ENCODE measurements at regions not wholly inside any gene's neighbourhood (a gene's known extent, or its start where the extent isn't known, plus 50 kb on each side); places are given as distances from the start of the nearest gene placed in this dataset.

- DNase-seq: no peak
Observed at GRCh38 chr14:29043737-29044136, 277.1 kb downstream of the FOXG1 start.

DNA sequence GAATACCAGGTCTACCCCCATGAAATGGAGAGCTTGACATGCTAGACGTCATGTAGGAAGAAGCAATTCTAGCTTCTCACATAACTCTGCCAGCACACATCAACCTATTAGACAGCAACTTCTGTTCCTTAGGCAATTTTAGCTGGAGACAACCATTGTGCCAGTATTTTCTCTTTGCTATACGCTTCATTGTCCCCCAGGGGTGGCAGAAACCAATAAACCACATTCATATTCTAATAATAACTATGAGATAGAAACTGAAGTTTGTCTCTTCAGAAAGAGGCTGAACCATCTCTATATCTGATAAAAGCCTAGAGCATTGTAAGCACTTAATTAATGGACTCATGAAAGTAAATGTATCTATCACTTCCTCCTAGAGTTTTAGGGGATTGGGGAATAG is 278.6 kb downstream of the FOXG1 start:
- no peak for DNase-seq

DNA sequence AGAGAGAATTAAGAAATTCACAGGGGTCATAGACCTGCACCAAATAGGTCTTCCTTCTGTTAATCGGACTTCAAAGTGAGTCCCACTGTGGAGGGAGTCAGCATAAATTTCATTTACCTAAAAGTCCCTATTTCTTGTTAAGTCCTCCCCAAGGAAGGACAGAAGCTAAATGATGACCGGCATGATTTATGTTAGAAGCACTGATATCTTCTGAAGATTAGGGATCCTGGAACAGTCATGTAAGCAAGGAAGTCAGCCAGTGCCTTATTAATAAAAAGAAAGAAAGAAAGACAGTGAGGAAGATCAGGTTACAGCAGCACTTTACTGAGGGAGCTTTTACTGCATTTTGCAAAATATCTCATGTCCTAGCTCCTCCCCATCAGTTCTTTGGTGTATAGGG is 287.5 kb downstream of the FOXG1 start:
- no peak for DNase-seq

GRCh38 chr14:29056041-29056566 is 289.5 kb downstream of the FOXG1 start:
- DNase-seq: no peak

GRCh38 chr14:29061702-29062101 is 295.1 kb downstream of the FOXG1 start:
- no peak for DNase-seq

DNA sequence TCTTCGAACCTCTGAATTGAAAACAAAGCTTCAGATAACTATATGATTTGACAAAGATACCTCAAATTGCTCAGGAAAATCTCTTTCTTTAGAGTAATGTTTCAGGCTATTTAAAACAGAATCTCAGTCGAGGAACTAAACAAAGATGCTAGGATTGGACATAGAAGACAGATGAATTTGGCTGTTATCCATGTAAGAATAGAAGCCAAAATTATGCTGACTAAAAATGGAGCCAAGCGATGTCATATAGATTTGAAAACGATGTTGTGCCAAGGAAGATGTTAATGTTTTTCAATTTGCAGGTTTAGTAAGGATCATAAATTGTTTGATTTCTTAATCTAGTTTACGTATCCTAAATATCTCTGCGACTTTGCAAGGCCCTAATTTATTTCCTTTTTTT is 295.9 kb downstream of the FOXG1 start:
- no peak for DNase-seq

DNA sequence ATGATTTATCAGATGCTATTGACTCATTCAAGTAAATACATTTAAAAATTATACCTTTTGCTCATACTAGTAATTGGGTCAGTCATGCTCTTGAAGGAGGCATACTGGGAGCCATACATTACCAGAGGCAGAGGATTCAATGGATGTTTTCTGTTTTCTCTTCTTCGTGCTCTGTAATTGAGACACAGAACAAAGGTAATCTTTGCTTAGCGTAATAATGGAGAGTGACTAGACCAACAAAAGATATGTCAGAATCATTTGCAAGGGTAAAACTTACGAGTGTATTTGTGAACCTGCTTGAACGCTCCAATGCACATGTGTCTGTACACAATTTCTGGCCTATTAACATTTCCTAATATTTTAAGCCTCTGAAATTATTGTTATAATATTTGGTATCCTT is 296.4 kb downstream of the FOXG1 start:
- no peak for DNase-seq

DNA sequence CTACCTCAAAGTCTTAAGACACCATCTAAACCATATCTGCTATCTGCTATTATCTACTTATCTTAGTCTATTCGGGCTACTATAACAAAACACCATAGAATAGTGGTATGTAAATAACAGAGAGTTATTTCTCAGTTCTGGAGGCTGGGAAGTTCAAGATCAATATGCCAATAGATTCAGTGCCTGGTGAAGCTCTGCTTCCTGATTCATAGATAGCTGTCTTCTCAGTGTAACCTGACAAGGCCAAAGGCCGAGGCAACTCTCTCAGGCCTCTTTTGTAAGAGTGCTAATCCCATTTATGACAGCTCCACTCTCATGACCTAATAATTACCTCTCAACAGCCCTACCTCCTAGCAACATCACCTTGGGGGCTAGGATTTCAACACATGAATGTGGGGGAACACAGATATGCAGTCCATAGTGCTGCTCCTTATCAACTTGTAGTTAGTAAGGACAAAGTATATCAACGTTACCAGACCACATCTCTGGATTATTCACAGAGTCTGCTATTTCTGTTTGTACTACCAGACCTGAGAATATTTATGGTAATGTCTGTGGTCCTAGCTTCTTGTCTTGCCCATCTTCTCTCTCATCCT is 297.8 kb downstream of the FOXG1 start:
- DNase-seq: no peak

- no peak for DNase-seq
Observed at GRCh38 chr14:29069228-29069627, 302.6 kb downstream of the FOXG1 start.

DNA sequence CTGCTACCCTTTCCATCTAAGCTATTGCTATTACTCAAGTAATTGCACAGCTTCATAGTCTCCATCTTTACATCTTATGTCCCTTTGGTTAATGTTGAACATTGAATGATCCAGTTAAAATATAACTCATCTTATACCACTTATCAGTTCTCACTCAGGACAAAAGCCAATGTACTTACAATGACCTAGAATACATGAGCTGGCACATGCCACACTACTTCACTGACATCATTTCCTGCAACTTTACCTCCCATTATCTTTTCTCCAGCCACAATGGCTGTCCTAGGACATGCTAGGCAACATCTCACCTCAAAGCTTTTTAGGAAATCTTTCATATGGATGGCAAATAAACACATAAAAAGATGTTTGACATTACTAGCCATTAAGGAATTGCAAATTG is 309.2 kb downstream of the FOXG1 start:
- DNase-seq: no peak

DNA sequence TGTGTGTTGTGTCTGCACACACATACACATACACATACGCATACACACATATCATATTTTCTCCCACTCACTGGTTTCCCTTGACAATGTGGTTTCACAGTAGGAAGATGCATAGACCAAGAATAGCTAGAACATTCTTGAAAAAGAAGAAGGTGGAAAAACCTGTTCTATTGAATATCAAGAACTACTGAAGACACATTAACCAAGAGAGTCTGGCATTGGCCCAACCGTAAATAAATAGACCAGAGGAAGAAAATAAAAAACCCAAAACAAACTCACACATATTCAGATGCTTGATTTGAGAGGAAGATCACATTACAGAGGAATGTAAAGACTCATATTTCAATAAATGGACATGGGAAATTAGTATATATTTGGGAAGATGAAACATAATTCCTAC is 311.3 kb downstream of the FOXG1 start:
- no peak for DNase-seq

- DNase-seq: no peak
Observed at GRCh38 chr14:29078810-29079522, 312.4 kb downstream of the FOXG1 start.

GRCh38 chr14:29085546-29085945 is 319.0 kb downstream of the FOXG1 start:
- peak; percentile 31 for DNase-seq

DNA sequence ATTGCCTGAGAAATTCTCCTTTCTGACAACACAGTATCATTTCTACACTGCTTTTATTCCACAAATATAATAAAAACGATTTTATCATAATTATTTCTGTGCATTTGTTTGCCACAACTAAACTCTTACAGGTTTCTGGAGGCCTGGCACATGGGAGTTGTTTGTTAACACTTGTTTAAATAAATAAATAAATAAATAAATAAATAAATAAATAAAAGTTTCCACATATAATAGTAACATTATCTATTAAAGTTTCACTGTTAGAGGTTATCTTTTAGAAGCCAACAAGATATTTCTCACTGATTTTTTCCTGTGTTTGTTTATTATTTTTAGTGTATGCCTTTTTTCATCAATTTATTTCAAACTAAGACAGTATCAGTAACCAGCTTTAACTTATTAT is 323.3 kb downstream of the FOXG1 start:
- no peak for DNase-seq

GRCh38 chr14:29092121-29092520 is 325.5 kb downstream of the FOXG1 start:
- DNase-seq: no peak

GRCh38 chr14:29097476-29097875 is 330.9 kb downstream of the FOXG1 start:
- no peak for DNase-seq

- no peak for DNase-seq
Observed at GRCh38 chr14:29098656-29099055, 332.1 kb downstream of the FOXG1 start.

- no peak for DNase-seq
Observed at GRCh38 chr14:29102266-29102665, 335.7 kb downstream of the FOXG1 start.

GRCh38 chr14:29102996-29103395 is 336.4 kb downstream of the FOXG1 start:
- DNase-seq: no peak

- DNase-seq: no peak
Observed at GRCh38 chr14:29108908-29109307, 342.3 kb downstream of the FOXG1 start.

DNA sequence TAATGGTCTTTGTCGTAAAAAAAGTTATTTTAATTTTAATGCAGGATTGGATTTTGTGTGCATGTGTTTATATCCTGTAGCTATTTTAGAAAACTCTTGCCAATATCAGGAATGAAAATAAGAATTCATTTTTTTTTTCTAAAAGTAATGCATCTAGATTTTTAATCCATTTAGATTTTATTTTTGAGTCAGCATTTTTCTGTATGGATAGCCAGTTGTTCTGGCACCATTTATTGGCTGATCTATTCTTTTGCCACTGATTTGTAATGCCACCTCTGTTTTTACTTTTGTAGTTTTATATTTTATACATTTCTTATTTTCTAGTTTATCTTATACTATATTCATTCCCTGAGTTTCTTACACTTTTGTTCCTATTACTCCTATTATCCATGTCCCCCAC is 343.0 kb downstream of the FOXG1 start:
- no peak for DNase-seq

DNA sequence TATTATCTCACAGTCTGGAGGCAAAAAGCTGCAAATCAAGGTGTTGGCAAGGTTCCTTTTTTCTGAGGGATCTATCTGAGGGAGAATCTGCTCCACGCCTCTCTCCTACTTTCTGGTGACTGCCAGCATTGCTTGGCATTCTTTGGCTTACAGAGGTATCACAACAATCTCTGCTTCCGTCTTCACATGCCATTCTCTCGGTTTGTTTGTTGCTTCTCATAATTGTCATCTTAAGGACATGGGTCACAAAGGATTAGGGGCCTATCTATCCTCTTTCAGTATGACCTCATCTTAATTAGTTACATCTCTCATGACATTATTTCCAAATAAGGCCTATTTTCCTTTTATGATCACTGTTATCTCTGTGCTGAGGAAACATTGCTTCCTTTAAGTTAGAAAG is 345.0 kb downstream of the FOXG1 start:
- DNase-seq: no peak

- DNase-seq: no peak
Observed at GRCh38 chr14:29123017-29123416, 356.4 kb downstream of the FOXG1 start.

DNA sequence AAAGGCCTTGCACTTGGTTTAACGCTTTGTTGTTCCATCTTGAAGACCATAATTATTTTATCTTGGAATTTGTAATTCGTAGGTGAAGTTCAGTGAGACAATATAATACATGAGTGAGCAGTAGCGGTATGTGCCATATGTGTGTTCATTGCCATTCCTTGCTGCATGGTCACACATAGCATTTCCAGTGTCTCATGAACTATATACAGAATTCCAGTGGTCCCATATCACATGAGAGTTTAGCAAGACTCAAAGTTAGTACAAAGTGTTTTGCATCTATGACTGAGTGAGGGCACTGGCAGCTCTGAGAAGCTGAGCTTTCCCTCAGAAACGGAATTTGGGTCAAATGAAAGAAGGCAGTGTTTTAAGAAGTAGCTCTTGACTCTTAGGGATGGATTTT is 359.8 kb downstream of the FOXG1 start:
- no peak for DNase-seq

GRCh38 chr14:29126865-29127264 is 360.3 kb downstream of the FOXG1 start:
- no peak for DNase-seq

Data from hematopoietic multipotent progenitor cell treated with erythropoietin and hydrocortisone succinate and interleukin-3 and kit ligand, for 4 days (in vitro differentiated cells).